Kidney (tissue), 13 donors: ENCODE measurements at regions not wholly inside any gene's neighbourhood (a gene's known extent, or its start where the extent isn't known, plus 50 kb on each side); places are given as distances from the start of the nearest gene placed in this dataset.
A peak's percentile ranks its signal among the peaks of the same experiment; 100 is the strongest.

Experiments
- DNase-seq, 5 donors: peaks; one replicate each; pipeline ENCODE4 v3.0.0-alpha.2; 2013 to 2020
- FAIRE-seq: peaks from 2 replicates; lab custom pipeline; 2012; peaks lifted over from hg19 to GRCh38; lab: Jason Lieb, UNC
- H3K27ac ChIP-seq, 2 donors: one replicate each; pipeline ENCODE4 v1.7.0; 2013; ENCODE audit warnings: low read depth in 2 of 2, low read length in 2 of 2, inconsistent platforms in 1 of 2
- H3K27me3 ChIP-seq: one replicate; pipeline ENCODE4 v1.7.1; 2013; ENCODE audit warnings: low read length, inconsistent platforms; ENCODE audit not compliant: control insufficient read depth, insufficient read depth
- H3K36me3 ChIP-seq, 3 donors: one replicate each; pipeline versions ENCODE4 v1.7.0 to v1.7.1; 2013; ENCODE audit warnings: low read length in 3 of 3, control low read depth in 1 of 3, inconsistent platforms in 1 of 3; ENCODE audit not compliant: insufficient read depth in 3 of 3, control insufficient read depth in 2 of 3
- H3K4me1 ChIP-seq, 3 donors: one replicate each; pipeline versions ENCODE4 v1.7.0 to v1.7.1; 2013; ENCODE audit warnings: low read length in 3 of 3, inconsistent platforms in 1 of 3, low read depth in 1 of 3; ENCODE audit not compliant: control insufficient read depth in 2 of 3, insufficient read depth in 2 of 3
- H3K4me3 ChIP-seq, 3 donors: one replicate each; pipeline versions ENCODE4 v1.7.0 to v1.8.1; 2013; ENCODE audit warnings: low read length in 3 of 3, control low read depth in 1 of 3, inconsistent platforms in 1 of 3
- H3K9ac ChIP-seq, 3 donors: one replicate each; pipeline versions ENCODE4 v1.7.0 to v1.7.1; 2013; ENCODE audit warnings: low read length in 3 of 3, control low read depth in 1 of 3, inconsistent platforms in 1 of 3
- H3K9me3 ChIP-seq, 3 donors: one replicate each; pipeline versions ENCODE4 v1.7.0 to v1.7.1; 2013; ENCODE audit warnings: low read length in 3 of 3, control low read depth in 1 of 3, inconsistent platforms in 1 of 3; ENCODE audit not compliant: control insufficient read depth in 2 of 3, insufficient read depth in 1 of 3
- CTCF ChIP-seq: IDR thresholded peaks from 3 replicates; pipeline ENCODE4 v1.5.1; 2012; ENCODE audit warnings: mild to moderate bottlenecking, moderate library complexity, borderline replicate concordance; ENCODE audit not compliant: insufficient read depth; ENCODE audit errors: extremely low read depth
- intact Hi-C: fragments of 100-400 bp; cut with DNase I; formaldehyde crosslinking; loops from one replicate; pipeline ENCODE4 v1.11.1; 2022
- donor health status: control.
- donor health status: control.
- donor health status: control.
- donor health status: control.
- donor health status: control.
- donor health status: DM: yes; HTN: yes; CAD: no.
- donor health status: Normal renal cell carcinoma (clear cell type).

DNA sequence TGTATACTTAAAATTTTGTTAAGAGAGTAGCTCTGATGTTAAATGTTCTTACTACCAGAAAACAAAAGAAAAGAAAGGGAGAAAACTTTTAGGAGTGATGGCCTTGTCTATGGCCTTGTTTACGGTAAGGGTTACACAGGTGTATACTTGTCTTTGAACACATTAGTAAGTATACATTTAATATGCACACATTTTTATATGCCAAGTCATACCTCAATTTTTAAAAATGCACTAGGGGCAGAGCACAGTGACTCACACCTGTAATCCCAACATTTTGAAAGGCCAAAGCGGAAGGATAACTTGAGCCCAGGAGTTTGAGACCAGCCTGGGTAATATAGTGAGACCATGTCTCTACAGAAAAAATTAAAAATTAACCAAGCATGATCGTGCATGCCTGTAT is 166.7 kb upstream of the SNX2 start:
- Histone ChIP-seq H3K9ac (no peak overlapping the region), H3K27me3 (no peaks in the 10 kb centered on the region), H3K4me3 (no peak overlapping the region), H3K27ac (no peak overlapping the region), H3K9me3 (no peaks in the 10 kb centered on the region), H3K36me3 (no peaks in the 10 kb centered on the region), H3K4me1 (no peaks in the 10 kb centered on the region)
- no peak for TF ChIP-seq CTCF
- FAIRE-seq (no peak), DNase-seq (no peak)
- intact Hi-C loops = no loop called here

GRCh38 chr5:122611406-122611805 is 163.5 kb upstream of the SNX2 start:
- peak in 4 of 5 donors; percentile 43 to 84 (median 72) for DNase-seq
- Histone ChIP-seq H3K27me3 (no peaks in the 10 kb centered on the region), H3K9me3 (no peaks in the 10 kb centered on the region), H3K36me3 (no peaks in the 10 kb centered on the region), H3K4me3 (no peak overlapping the region), H3K27ac (no peak overlapping the region), H3K9ac (no peak overlapping the region), H3K4me1 (no peaks in the 10 kb centered on the region)
- TF ChIP-seq CTCF = no peak
- no peak for FAIRE-seq
- intact Hi-C loops = no loop called here

DNA sequence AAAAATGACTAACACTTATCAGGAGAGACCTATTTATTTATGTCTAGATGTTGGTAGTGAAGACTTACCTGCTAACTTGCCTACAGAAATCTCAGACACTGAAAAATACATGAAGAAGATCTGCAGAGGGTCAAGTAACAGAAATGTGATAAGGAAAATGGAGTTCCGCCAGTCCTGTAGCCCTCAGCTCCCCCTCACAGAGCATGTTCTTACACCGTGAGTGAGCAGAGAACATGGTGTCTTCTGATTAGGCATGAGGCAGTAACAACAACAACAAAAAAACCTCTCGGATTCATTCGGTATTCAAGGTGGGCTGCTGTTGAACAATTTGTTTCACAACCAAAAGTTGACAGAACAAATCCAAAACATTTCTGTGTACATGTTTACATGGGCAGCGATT is 162.0 kb upstream of the SNX2 start:
- no peak for TF ChIP-seq CTCF
- Histone ChIP-seq H3K4me3 (no peak overlapping the region), H3K4me1 (no peaks in the 10 kb centered on the region), H3K36me3 (no peaks in the 10 kb centered on the region), H3K9me3 (no peaks in the 10 kb centered on the region), H3K9ac (no peak overlapping the region), H3K27ac (no peak overlapping the region), H3K27me3 (no peaks in the 10 kb centered on the region)
- FAIRE-seq = no peak
- DNase-seq = peak in 2 of 5 donors; percentile 7 to 9
- intact Hi-C loops = no loop called here

DNA sequence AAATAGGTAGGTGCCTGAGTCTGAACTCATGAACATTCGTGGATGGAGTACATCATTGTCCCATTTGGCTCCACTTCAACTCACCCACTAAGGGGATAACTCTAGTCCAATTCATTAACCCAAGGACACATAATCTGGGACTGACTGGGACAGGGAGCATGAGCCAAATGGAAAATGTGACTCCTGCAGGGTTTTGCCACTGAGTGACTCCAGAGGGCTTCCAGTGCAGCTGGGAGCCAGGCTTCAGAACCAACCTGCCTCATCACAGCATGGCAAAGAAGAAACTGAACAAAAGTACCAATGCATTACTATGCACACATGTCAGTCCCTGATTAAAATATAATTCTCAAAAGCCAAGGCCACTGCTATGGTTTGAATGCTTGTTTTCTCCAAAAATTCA is 159.7 kb upstream of the SNX2 start:
- intact Hi-C loops = no loop called here
- no peaks in the 10 kb centered on the region for H3K36me3 ChIP-seq

More for the DNA sequence above, 159.7 kb upstream of the SNX2 start:
- Histone ChIP-seq H3K4me3 (no peak overlapping the region), H3K9me3 (no peaks in the 10 kb centered on the region), H3K27ac (no peak overlapping the region), H3K4me1 (no peaks in the 10 kb centered on the region), H3K27me3 (no peaks in the 10 kb centered on the region), H3K9ac (no peak overlapping the region)
- FAIRE-seq (no peak), DNase-seq (no peak)
- TF ChIP-seq CTCF = no peak
